B cell (primary cell): ENCODE measurements at regions not wholly inside any gene's neighbourhood (a gene's known extent, or its start where the extent isn't known, plus 50 kb on each side); places are given as distances from the start of the nearest gene placed in this dataset.

ENCODE experiments used
- ATAC-seq: fragments of 200-7000 bp; cut with Tn5 transposase; one replicate; pipeline ENCODE4 v1.10.0; 2021; ENCODE audit warnings: low read depth, mild to moderate bottlenecking, moderate number of reproducible peaks, moderate library complexity
- CTCF ChIA-PET: fragments of 350-600 bp; sonication (Branson Sonifier 250); formaldehyde crosslinking; loops from one replicate; lab custom pipeline; 2021; ENCODE audit warnings: antibody characterized with exemption, inconsistent platforms; lab: Charles Lee
- POLR2A ChIA-PET: fragments of 350-600 bp; sonication (Branson Sonifier 250); formaldehyde crosslinking; loops from one replicate; lab custom pipeline; 2021; ENCODE audit warnings: antibody characterized with exemption; lab: Charles Lee
- DNase-seq: peaks from one replicate; pipeline ENCODE4 v3.0.0; 2013
- H2AFZ ChIP-seq: 2 replicates; pipeline ENCODE4 v1.6.1; 2012; ENCODE audit warnings: mild to moderate bottlenecking, low read depth, low read length; ENCODE audit not compliant: insufficient read depth, poor library complexity, severe bottlenecking
- H3K27ac ChIP-seq, 2 donors: 1 replicate in 1 of 2; 2 replicates in 1 of 2; pipeline ENCODE4 v1.5.1; 2012 to 2013; ENCODE audit warnings: low read length in 2 of 2, mild to moderate bottlenecking in 2 of 2, moderate library complexity in 1 of 2
- H3K27me3 ChIP-seq, 4 experiments: fragments of 200-600 bp in 1 of 4; sonication (generic) in 1 of 4; replicated peaks in 1 of 4; 1 replicate in 2 of 4; 2 replicates in 2 of 4; pipeline versions ENCODE4 v1.6.1 to v1.7.0; 2013 to 2016; ENCODE audit warnings: low read length in 3 of 4, mild to moderate bottlenecking in 2 of 4, mixed read lengths in 1 of 4, moderate library complexity in 1 of 4; ENCODE audit not compliant: insufficient read depth in 4 of 4, control insufficient read depth in 3 of 4; ENCODE audit errors: control extremely low read depth in 1 of 4
- H3K36me3 ChIP-seq, 2 experiments: replicated peaks in 1 of 2; 1 replicate in 1 of 2; 2 replicates in 1 of 2; pipeline versions ENCODE4 v1.6.1 to v1.7.1; 2013; ENCODE audit warnings: low read length in 1 of 2; ENCODE audit not compliant: insufficient read depth in 2 of 2, control insufficient read depth in 1 of 2; ENCODE audit errors: control extremely low read depth in 1 of 2, extremely low read depth in 1 of 2
- H3K4me1 ChIP-seq, 2 donors: fragments of 200-600 bp in 1 of 2; sonication (generic) in 1 of 2; 1 replicate in 1 of 2; 2 replicates in 1 of 2; pipeline versions ENCODE4 v1.5.1 to v1.6.1; 2013 to 2017; ENCODE audit warnings: low read length in 2 of 2; ENCODE audit not compliant: control insufficient read depth in 2 of 2, insufficient read depth in 2 of 2
- H3K4me2 ChIP-seq: replicated peaks from 2 replicates; pipeline ENCODE3; 2012; ENCODE audit warnings: mild to moderate bottlenecking, low read depth, low read length; ENCODE audit not compliant: poor library complexity, severe bottlenecking
- H3K4me3 ChIP-seq, 5 experiments: fragments of 200-600 bp in 1 of 5; sonication (generic) in 1 of 5; 1 replicate in 3 of 5; 2 replicates in 2 of 5; pipeline versions ENCODE4 v1.5.1 to v1.7.0; 2011 to 2016; ENCODE audit warnings: low read length in 4 of 5, mild to moderate bottlenecking in 4 of 5, low read depth in 2 of 5, control low read depth in 1 of 5, moderate library complexity in 1 of 5; ENCODE audit not compliant: insufficient read depth in 1 of 5; ENCODE audit errors: control extremely low read depth in 1 of 5, extremely low read depth in 1 of 5
- H3K79me2 ChIP-seq: fragments of 200-600 bp; sonication (generic); one replicate; pipeline ENCODE4 v1.6.0; 2016; ENCODE audit warnings: low read length; ENCODE audit not compliant: control insufficient read depth, insufficient read depth
- H3K9ac ChIP-seq: fragments of 200-600 bp; sonication (generic); 2 replicates; pipeline ENCODE4 v1.6.1; 2017; ENCODE audit warnings: mild to moderate bottlenecking, low read length, moderate library complexity
- H3K9me3 ChIP-seq, 3 donors: one replicate each; pipeline versions ENCODE4 v1.6.1 to v1.7.1; 2013; ENCODE audit warnings: low read length in 2 of 3; ENCODE audit not compliant: control insufficient read depth in 2 of 3, insufficient read depth in 1 of 3; ENCODE audit errors: control extremely low read depth in 1 of 3
- H4K20me1 ChIP-seq: 2 replicates; pipeline ENCODE4 v1.6.0; 2012; ENCODE audit warnings: mild to moderate bottlenecking, low read length; ENCODE audit not compliant: insufficient read depth, control insufficient read depth, poor library complexity, severe bottlenecking
- H3K27ac Mint-ChIP-seq: one replicate; pipeline ENCODE4 v1.8.0; 2021; ENCODE audit warnings: mixed read lengths
- H3K27me3 Mint-ChIP-seq: one replicate; pipeline ENCODE4 v1.8.0; 2021; ENCODE audit warnings: mixed read lengths
- H3K4me1 Mint-ChIP-seq: one replicate; pipeline ENCODE4 v1.8.0; 2021; ENCODE audit warnings: mixed read lengths
- H3K4me3 Mint-ChIP-seq: one replicate; pipeline ENCODE4 v1.8.0; 2021; ENCODE audit warnings: mixed read lengths
- H3K9me3 Mint-ChIP-seq: one replicate; pipeline ENCODE4 v1.8.0; 2022; ENCODE audit warnings: mixed read lengths; ENCODE audit not compliant: insufficient read depth
- CTCF ChIP-seq: fragments of 200-600 bp; IDR thresholded peaks from one replicate; pipeline ENCODE4 v1.8.0; 2022; ENCODE audit warnings: antibody characterized with exemption, mild to moderate bottlenecking
- EZH2 ChIP-seq: IDR thresholded peaks from 2 replicates; pipeline ENCODE4 v1.6.1; 2012; ENCODE audit warnings: borderline replicate concordance, low read depth, mild to moderate bottlenecking, moderate library complexity, low read length; ENCODE audit not compliant: insufficient read depth, poor library complexity, severe bottlenecking
- WGBS: methylation state at CpG from one replicate; pipeline ENCODE4 v1.1.5; 2013; ENCODE audit warnings: missing lambda C conversion rate; ENCODE audit not compliant: insufficient coverage; 5-methylcytosine and 5-hydroxymethylcytosine counted together
- intact Hi-C: fragments of 100-400 bp; cut with micrococcal nuclease; formaldehyde crosslinking; loops from one replicate; pipeline ENCODE4 v1.10.0; 2022

GRCh38 chr16:62883509-62883908 lies 847.3 kb upstream of the CDH8 start:
- 100% methylated on average over 3 of the region's 5 CpGs for WGBS
- no peak for DNase-seq
- H3K4me1 ChIP-seq: no peaks in the 10 kb centered on the region

GRCh38 chr16:62882552-62883221 lies 846.4 kb upstream of the CDH8 start:
- H3K4me1 ChIP-seq: no peaks in the 10 kb centered on the region
- H2AFZ ChIP-seq: no peak overlapping the region
- CTCF ChIA-PET: no interaction called here
- H3K4me2 ChIP-seq: no peak overlapping the region
- ATAC-seq (no peak), DNase-seq (no peak)
- Mint-ChIP-seq H3K27ac (no peak overlapping the region), H3K4me1 (no peaks in the 10 kb centered on the region), H3K27me3 (no peaks in the 10 kb centered on the region), H3K9me3 (peaks cover 4% of the 10 kb centered on the region), H3K4me3 (no peak overlapping the region)
- H3K36me3 ChIP-seq: no peaks in the 10 kb centered on the region
- TF ChIP-seq EZH2 (no peak), CTCF (no peak)
- H3K9me3 ChIP-seq: peaks cover 0 to 9% (median 0%) of the 10 kb centered on the region in 3 donors
- H3K4me3 ChIP-seq: no peak overlapping the region
- H3K27ac ChIP-seq: no peak overlapping the region
- H3K27me3 ChIP-seq: no peaks in the 10 kb centered on the region
- WGBS: 80% methylated on average over 3 of the region's 5 CpGs
- POLR2A ChIA-PET: no interaction called here
- H3K9ac ChIP-seq: no peak overlapping the region
- H3K79me2 ChIP-seq: no peaks in the 10 kb centered on the region
- H4K20me1 ChIP-seq: no peaks in the 10 kb centered on the region
- intact Hi-C loops: no loop called here

More at GRCh38 chr16:62883509-62883908, 847.3 kb upstream of the CDH8 start:
- Histone ChIP-seq H3K36me3 (no peaks in the 10 kb centered on the region), H3K4me2 (no peak overlapping the region), H3K9ac (no peak overlapping the region), H3K79me2 (no peaks in the 10 kb centered on the region), H3K27ac (no peak overlapping the region), H3K27me3 (no peaks in the 10 kb centered on the region), H3K4me3 (no peak overlapping the region), H3K9me3 (peaks cover 0 to 10% (median 0%) of the 10 kb centered on the region in 3 donors), H4K20me1 (no peaks in the 10 kb centered on the region), H2AFZ (no peak overlapping the region)
- H3K4me3 Mint-ChIP-seq: no peak overlapping the region
- TF ChIP-seq EZH2: no peak
- no peak for TF ChIP-seq CTCF
- intact Hi-C loops: no loop called here
- no peak overlapping the region for H3K27ac Mint-ChIP-seq
- ChIA-PET POLR2A (no interaction called here), CTCF (no interaction called here)
- H3K9me3 Mint-ChIP-seq: peaks cover 5% of the 10 kb centered on the region
- no peaks in the 10 kb centered on the region for H3K27me3 Mint-ChIP-seq
- no peak for ATAC-seq
- no peaks in the 10 kb centered on the region for H3K4me1 Mint-ChIP-seq
